GM10266 (cell line): ENCODE measurements at regions not wholly inside any gene's neighbourhood (a gene's known extent, or its start where the extent isn't known, plus 50 kb on each side); places are given as distances from the start of the nearest gene placed in this dataset.

Source experiments
- DNase-seq: peaks from one replicate; pipeline ENCODE4 v3.0.0; 2012; ENCODE audit errors: extremely low spot score
- TF ChIP-seq, protein P1 (sequence below): IDR thresholded peaks from 2 replicates; pipeline ENCODE4 v1.5.1; 2012; ENCODE audit warnings: mild to moderate bottlenecking, low read depth; ENCODE audit not compliant: control insufficient read depth, insufficient read depth; ENCODE audit errors: missing control alignments

DNA sequence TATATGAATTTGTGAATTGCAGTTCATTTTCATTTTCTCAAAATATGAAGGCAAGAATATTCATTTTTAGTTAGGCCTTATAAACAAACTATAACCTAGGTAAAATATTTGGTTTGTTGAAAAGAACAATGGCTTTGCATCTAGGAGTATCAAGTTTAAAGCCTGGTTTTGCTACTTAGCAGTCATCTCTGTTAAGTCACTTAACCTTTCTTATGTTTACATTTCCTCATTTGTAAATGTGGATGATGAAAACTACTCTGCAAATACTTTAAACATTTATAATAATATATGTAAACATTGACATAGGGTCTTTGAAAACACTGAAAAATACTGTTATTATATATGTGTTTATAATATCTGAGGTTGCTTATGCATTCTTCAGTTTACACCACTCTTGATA lies 135.5 kb downstream of the CENPW start:
- TF ChIP-seq, protein P1, sequence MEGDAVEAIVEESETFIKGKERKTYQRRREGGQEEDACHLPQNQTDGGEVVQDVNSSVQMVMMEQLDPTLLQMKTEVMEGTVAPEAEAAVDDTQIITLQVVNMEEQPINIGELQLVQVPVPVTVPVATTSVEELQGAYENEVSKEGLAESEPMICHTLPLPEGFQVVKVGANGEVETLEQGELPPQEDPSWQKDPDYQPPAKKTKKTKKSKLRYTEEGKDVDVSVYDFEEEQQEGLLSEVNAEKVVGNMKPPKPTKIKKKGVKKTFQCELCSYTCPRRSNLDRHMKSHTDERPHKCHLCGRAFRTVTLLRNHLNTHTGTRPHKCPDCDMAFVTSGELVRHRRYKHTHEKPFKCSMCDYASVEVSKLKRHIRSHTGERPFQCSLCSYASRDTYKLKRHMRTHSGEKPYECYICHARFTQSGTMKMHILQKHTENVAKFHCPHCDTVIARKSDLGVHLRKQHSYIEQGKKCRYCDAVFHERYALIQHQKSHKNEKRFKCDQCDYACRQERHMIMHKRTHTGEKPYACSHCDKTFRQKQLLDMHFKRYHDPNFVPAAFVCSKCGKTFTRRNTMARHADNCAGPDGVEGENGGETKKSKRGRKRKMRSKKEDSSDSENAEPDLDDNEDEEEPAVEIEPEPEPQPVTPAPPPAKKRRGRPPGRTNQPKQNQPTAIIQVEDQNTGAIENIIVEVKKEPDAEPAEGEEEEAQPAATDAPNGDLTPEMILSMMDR: no peak
- no peak for DNase-seq

DNA sequence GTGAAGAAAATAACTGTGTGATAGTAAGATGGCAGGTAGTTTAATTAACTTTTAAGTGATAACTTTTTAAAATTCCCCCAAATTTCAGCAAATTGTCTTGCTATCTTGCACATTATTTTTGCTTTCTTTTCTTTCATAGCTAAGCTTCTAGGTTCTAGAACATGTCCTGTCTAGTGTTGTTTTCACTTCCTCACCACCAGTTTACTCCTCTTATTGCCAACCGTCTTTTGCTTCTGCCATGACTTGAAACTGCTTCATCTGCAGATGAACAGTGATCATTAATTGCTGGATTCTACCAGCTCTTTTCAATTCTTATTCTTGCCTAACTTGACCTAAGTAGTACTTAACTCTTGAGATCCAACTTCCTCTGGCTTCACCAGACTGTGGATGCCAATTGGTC lies 137.8 kb downstream of the CENPW start:
- TF ChIP-seq, protein P1: no peak
- DNase-seq: no peak

DNA sequence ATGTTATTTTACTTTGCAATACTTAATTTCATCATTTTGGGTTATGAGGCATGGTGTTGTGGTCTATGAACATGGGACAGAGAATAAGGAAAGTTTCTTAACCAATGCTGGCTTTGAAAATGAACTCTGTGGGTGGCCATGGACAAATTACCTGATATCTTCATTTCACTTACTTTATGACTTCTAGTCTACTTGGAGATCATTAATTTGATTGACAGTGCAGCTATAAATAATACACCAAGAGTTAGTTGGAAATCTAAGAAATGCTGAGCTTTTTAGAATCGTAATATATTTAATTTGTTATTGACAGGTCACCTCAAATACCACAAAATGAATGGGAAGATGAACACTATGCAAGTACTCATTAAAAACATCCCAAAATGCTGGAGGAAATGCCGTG lies 140.4 kb downstream of the CENPW start:
- TF ChIP-seq, protein P1: no peak
- no peak for DNase-seq

DNA sequence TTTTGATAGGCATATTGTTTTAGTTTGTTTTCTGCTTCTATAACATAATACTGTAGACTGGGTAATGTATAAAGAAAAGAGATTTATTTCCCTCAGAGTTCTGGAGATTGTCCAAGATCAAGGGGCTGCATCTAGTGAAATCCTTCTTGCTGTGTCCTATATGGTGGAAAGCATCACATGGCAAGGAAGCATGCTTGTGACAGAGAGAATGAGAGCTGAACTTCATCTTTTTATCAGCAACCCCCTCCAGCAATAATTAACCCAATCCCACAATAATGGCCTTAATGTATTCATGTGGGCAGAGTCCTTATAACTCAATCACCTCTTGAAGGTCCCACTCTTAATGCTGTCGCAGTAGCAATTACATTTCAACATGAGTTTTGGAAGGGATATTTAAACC lies 141.4 kb downstream of the CENPW start:
- no peak for DNase-seq
- TF ChIP-seq, protein P1: no peak

DNA sequence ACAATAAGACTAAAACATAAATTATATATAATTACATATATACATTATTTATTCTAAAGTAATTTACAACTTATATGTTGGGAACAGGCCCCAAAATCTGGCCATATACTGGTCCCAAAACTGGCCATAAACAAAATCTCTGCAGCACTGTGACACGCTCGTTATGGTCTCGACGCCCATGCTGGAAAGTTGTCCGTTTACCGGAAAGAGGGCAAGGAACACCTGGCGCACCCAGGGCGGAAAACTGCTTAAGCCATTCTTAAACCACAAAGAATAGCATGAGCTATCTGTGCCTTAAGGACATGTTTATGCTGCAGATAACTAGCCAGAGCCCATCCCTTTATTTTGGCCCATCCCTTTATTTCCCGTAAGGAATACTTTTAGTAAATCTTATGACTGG lies 164.9 kb downstream of the CENPW start:
- TF ChIP-seq, protein P1: no peak
- no peak for DNase-seq

DNA sequence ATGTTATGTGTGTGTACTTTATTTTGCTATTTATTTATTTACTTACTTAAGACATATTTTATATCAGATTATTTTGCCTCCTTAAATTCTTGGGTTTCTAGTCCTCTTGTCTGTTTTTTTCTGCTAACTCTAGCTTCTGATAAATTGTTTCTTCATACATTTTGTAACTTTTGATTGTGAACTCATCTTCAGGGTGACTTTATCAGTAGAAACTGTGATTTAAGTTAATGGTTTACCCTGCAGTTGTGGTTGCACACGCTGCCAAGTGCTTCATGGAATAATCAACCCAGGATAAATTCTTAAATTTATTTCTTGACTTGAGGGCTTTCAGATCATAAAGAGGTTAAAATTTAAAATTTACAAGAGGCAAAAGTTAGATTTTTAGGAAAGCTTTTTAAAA lies 173.3 kb downstream of the CENPW start:
- DNase-seq: no peak
- TF ChIP-seq, protein P1: no peak

DNA sequence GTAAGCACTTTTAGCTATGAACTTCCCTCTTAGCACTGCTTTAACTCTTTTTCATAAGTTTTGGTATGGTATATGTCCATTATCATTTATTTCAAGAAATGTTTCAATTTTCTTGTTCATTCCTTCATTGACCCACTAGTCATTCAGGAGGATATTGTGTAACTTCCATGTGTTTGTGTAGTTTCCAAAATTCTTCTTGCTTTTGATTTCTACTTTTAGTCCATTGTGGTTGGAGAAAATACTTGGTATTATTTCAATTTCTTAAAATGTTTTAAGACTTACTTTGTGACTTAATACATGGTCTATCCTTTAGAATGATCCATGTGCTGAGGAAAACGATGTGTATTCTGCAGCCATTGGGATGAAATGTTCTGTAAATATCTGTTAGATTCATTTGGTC lies 176.5 kb downstream of the CENPW start:
- DNase-seq: no peak
- TF ChIP-seq, protein P1: no peak
